AG20443 (cell line): ENCODE measurements at regions not wholly inside any gene's neighbourhood (a gene's known extent, or its start where the extent isn't known, plus 50 kb on each side); places are given as distances from the start of the nearest gene placed in this dataset.
"Not testable (repeated sequence)": the region's sequence is repeated elsewhere in the genome, so short reads cannot be mapped to it uniquely, and the experiment has no call there.

Experiments
- DNase-seq: peaks from one replicate; pipeline ENCODE4 v3.0.0; 2012; ENCODE audit warnings: low spot score, mixed read lengths

DNA sequence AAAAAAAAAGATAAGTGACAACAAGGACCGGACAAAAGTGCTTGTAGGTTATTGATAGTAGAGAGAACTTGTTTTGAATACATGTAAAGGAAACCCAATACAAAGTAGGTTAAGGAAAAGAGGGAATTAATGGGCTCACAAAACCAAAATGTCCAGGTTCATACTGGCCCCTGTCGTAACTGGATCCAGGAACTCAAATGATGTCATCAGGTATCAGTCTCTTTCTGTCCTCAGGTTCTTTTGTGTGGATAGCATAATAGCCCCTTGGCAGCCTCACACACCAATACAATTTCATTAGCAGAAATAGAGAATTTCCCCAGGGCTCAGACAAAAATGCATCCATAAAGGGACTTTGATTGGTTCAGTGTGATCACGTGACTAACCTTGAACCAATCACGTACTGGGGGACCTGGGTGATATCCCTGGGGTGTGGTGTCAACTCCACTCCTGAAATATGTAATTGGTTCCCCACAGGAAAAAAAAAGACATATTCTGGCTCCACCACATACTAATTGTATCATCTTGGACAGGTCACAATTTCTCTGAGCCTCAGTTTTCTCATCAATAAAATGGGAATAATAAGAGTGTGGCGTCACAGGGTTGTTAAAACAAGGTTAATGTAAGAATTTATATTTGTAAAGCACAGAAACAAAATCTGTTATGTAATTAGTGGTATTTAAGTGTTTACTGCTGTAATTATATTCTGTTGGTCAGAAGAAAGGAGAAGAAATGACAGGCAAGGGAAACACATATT, 174.8 kb downstream of the PDGFRA start:
- DNase-seq, result no peak

DNA sequence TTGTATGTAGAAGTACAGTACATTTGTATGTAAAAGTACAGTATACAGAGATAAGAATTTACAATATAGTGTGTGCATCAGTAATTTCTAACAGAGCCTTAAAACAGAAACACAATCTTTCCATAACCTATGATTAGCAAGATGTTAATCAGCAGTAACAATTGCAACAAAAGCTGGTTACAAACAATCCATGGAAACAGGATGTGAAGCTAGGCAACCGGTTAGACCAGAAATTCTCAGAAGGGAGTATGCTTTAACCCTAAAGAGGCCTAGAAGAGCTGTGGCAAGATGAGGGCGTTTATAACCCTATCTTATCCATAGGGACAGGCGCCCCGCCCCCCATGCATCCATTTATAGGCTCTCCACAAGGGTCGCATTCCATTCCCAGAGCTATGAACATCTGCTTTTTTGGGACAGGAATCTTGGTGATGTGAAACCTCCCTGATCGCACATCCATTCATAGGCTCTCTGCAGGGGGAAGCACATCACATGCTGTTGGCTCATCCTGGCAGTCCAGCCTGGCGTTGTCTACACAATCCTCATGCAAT, 180.3 kb downstream of the PDGFRA start:
- DNase-seq, result not testable (repeated sequence)

DNA sequence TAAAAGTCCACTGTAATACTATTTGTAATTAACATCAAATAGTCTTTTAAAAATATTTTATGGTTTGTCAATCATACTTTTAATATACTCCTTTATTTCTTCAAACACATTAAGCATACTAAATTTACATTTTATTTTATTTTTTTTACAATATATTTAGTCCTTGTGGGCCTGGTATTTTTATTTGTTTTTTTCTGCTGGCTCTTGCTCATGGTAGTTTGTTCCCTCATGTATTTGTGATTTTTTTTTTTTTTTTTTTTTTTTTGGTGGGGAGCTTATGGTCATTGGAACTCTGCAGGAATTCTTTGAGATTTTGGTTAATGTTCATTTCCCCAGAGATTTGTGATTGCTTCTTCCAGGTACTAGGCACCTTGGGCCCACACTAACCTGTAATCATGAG, 185.5 kb downstream of the PDGFRA start:
- DNase-seq, result no peak

DNA sequence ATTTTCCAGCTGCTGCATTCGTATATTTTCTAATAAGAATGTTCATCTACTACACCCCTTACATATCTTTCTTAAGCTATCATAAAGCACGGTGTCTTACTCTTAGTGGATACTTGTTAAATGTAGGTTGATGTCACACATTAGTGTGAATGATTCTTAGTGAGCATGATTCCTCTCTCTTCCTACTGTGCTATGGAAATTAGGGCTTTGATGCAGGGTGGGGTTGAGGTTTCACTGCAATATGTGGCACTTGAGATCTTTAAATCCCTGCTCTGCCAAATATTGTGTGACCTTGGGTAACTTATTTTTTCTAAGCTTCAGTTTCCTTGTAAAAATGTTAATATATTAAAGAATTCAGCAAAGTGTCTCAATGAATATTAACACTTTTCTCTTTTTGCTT, 188.4 kb downstream of the PDGFRA start:
- DNase-seq, result no peak

DNA sequence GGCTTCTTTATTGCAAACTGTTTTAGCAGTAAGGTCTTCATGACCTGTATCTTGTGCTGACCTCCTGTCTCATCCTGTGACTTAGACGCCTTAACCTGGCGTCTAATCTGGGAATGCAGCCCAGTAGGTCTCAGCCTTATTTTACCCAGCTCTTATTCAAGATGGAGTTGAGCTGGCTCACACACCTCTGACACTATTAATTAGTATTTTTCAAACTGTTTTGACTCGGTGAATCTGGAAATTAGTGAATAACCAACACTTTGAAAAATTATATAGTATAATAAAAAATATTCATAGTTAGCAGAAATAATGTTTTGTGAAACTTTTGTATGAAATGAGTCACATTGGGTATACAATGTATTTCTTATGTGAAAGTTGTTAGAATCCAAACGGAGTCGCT, 189.4 kb downstream of the PDGFRA start:
- no peak for DNase-seq

DNA sequence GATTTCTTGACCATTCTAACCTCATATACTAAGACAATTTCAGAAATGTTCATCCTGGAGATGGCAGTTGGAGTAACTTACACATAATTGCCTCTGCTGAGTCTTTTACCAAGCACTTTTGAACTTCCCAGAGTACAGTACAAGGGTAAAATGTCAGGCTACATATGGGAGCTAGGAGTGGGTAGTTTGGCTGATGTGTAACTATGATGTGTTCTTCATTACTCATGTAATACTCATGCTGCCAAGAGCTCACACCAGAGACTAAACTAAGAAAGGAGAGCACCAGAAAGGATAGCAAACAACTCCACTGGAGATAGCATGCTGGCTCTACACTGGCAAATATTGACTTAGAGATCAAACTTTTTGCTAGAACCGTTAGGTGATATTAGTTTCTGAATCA, 194.0 kb downstream of the PDGFRA start:
- peak; percentile 67 for DNase-seq

DNA sequence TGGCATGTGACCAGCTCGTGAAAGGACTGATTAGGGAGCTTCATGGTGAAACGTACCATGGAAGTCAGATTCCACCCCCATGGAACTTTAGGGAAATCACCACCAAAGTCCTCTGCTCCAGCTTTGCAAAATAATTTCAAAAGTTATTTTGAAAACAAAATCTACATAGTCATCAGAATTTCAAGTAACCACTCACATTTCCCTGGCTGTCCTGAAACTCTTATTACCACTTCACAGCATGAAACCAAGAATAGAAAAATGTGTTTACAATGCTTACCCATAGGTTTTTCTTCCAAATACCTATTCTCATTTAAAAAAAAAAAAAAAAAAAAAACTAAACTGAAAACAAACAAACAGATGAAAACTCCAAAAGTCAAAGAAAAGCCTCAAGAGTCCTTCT, 198.7 kb downstream of the PDGFRA start:
- no peak for DNase-seq

DNA sequence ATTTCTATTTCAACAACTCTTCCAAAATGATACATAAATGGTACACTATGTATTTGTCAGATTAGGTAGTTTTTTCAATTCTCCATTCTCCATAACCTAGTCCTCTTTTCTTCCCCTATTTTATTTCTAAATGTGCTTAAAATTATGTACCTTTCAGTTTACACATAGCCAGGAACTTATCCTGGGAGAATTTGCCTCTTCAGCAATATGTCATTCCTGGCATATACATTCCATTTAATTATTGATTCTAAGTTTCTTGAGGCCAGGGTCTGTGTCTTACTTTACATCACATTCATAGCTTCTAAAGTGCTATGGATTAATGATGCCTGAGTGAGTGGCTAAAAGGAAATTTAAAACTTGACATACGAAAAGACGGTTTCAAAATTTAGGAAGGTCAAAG, 199.8 kb downstream of the PDGFRA start:
- no peak for DNase-seq

DNA sequence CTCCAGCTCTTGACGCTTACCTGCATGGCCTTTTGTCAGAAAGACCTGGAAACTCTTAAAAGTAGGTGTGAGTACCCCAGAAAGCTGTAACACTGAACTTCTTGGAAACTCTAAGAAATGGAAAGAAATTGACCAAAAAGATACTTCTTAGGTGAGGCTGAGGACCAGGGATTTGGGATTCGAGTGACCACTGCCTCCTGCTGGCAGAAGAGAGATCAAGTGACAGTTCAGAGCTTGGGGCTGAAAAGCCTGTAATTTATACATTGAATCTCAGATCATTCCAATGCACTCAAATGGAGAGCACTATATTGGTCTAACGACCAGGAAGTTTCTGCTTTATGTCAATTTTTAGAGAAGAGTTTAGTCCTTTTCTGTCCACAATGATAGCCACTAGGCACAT, 204.6 kb downstream of the PDGFRA start:
- DNase-seq, result no peak

DNA sequence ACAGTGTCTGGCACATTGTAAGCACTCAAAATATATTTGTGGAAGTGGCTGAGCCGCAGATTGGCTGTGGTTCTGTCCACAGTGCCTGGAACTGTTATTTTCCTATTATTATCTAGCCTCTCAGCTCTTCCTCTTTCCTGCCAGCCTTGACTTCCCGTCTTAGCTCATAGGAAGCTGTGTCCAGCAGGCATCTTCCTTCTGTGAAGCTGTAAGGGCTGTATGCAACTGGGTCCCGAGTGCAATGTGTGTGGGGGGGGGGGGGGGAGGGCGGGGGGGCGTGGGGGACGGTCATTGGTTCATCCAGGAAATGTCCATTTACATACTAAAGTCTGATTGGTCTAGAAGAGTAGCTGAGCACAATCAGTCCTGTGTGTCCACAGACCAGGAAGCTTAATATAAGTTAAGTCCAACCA, 210.7 kb downstream of the PDGFRA start:
- peak; percentile 66 for DNase-seq

DNA sequence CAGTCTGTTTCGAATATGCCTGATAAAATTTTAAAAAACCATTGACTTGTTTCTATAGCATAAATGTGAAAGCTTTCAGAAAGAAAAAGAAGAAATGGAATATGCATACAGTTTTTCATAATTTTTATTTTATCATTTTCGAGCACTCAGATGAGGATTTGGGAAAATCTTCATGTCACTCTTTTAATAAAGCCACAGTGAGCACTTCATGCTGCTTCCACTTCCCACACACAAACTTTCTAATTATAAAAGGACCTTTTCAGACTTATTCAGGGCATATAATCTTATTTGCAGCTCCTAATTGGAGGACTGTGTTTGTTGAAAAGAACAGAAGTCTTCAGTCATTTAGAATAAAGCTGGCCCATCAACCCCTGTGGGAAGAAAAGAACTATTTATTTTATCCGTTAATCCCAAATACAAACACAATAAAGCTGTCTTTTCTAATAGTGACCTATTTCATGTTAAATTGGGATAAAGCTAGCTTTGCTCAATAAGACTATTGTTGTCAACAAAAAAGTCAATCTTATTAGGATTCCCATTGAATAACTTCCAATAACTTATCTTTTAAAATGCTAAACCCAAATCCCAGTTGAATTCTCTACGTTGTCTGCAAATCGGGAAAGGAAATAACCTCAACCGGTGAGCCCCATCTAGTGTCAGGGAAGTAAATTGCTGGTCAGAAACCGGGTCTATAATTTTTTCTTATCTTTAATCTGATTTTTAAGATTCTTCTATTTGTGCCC, 211.5 kb downstream of the PDGFRA start:
- DNase-seq, result peak; percentile 59

DNA sequence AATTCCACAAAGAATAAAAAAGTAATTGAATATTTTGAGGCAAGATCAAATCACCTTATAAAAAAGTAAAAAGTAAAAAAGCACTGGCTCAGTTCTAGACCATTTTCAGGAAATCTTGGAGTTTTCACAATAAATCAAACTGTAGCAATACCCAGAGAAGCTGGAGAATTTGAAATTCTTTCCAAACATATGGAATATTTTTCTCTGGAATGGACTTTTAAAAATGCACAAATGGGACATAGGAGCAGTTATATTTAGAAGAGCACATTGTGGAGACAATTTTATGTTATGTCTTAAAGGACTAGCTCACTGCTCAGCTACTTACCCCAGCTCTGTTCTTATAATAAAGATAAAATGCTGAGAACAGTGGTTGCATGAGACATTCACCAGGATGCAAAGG, 211.9 kb upstream of the KIT start:
- no peak for DNase-seq

DNA sequence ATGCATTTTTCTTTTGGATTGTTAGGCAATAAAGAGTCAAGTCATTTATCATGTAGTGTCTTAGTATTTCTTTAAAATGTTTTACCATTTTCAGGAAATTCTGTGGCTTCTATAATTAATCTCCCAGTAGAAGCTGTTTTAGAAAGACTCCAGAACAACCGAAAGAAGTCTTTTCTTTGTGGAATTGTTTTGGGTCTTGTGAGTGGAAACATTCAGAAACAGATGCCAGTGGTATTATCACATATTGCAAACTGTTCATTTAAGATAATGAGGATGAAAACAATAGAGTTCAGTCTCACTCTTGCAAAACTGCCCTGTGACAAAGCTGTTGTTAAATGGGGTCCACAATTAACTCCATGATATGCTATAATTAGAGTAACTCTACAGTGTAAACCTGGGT, 211.2 kb upstream of the KIT start:
- no peak for DNase-seq

DNA sequence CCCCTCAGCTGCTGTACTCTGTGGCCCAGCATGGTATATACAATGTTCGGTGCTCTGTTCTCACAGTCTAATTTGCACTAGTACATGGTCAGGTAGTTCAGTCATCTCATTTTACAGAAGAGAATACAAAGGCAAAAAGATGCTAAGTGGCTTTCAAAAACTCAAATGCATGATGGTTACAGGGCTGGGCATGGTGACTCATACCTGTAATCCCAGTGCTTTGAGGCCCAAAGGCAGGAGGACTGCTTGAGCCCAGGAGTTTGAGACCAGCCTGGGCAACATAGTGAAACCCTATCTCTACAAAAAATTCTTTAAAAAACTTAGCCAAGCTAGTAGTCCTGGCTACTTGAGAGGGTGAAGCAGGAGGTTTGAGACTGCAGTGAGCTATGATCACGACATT, 210.5 kb upstream of the KIT start:
- no peak for DNase-seq

DNA sequence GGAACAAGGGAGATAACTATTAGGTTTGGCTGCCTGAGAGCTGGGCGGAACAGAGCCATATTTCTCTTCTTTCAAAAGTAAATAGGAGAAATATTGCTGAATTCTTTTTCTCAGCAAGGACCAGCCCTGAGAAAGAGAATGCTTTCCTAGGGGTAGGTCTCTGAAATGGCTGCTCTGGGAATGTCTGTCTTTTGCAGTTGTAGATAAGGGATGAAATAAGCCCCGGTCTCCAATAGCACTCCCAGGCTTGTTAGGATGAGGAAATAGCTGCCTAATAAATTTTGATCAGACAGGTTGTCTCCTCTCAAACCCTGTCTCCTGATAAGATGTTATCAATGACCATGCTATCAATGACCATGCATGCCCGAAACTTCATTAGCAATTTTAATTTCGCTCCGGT, 207.8 kb upstream of the KIT start:
- no peak for DNase-seq

DNA sequence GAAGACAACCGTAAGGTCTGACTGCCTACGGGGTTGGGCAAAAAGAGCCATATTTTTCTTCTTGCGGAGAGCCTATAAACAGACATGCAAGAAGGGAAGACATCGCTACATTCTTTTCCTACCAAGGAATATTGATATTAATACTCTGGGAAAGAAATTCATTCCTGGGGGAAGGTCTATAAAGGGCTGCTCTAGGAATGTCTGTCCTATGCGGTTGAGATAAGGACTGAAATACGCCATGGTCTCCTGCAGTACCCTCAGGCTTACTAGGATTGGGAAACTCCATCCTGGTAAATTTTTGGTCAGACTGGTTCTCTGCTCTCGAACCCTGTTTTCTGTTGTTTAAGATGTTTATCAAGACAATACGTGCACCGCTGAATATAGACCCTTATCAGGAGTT, 190.8 kb upstream of the KIT start:
- not testable (repeated sequence) for DNase-seq

DNA sequence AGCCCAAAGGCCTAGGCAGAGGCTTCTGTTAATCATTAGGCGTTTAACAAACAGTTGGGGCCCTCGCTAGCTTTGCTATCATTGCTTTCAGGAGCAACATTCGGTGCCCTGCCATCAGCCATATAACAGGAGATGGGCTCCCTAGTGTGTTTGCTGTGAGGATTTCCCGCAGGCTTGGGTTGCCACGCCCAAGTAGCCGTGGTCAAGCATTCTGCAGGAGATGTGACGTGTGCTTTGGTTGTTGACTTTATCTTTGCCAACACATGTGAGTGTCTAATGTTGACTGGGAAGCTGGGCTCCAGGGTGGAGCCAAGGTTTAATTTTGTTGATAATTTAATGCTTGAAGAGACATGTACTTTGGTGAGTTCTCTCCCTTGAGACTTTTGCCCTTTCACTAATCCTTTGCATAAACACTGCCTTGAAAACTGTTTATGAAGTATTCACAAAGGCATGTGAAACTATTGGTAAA, 184.6 kb upstream of the KIT start:
- DNase-seq, result peak; percentile 47

DNA sequence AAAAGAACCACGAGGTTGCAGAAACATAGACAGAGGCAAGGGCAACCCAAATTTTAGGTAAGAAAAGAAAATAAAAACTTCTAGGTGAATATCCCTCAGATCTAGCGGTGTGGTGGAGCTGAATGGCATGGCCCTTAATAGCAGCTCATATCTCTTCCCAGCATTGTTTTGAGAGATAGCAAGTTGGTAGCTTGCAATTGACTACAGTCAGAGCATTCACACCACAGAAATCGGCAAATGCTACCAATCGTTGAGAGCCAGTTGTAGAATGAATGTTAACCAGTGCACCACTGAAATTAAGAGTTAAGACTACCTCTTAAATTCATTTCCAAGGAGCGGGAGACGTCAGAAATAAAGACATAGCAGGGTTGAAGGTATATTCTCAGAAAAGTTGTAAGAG, 184.0 kb upstream of the KIT start:
- DNase-seq, result no peak

DNA sequence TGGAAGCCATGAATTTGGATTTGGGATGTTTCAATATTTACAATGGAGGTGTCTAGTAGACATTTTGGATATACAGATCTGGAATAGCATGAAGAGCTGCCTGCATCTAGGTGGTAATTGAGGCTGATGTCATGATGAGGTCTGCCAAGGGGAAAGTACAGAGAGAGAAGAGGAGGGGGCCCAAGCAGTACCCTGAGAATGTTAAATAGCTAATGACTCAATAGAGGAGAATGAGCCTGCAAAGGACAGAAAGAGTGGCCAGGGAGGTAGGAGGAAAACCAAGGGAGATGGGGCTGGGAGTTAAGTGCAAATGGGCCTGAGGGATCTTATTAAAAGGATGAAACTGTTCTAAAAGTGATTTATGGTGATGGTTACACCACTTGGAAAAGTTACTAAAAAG, 182.2 kb upstream of the KIT start:
- DNase-seq, result no peak

DNA sequence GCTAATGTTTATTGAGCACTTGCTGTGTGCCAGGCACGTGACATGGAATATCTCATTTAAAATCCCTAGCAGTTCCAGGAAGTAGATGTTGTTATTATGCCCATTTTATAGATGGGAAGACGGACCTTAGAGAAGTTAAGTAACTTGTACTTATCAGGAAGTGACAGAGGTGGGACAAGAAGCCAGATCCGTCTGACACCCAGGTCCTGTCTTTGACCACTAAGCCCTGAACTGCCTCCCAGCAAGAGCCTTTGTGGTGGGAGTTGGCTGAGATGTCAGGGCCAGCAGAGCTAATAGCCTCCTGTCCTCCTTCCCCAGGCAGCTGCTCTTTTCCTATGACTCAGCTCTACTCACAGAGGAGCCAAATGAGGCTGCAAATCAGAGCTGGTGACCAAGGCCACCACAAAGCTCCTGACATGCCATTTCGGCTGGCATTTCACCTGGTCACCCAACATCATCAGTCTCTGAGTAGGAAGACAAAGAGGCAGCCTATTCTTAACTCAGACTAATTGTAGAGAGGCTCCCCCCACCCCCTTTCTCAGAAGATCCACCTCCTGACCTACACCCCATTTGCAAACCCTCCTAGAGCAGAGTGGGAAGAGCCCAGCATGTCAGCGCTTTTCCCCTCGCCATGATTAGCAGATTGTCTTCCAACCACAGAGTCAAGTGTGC, 175.1 kb upstream of the KIT start:
- DNase-seq, result peak; percentile 77

DNA sequence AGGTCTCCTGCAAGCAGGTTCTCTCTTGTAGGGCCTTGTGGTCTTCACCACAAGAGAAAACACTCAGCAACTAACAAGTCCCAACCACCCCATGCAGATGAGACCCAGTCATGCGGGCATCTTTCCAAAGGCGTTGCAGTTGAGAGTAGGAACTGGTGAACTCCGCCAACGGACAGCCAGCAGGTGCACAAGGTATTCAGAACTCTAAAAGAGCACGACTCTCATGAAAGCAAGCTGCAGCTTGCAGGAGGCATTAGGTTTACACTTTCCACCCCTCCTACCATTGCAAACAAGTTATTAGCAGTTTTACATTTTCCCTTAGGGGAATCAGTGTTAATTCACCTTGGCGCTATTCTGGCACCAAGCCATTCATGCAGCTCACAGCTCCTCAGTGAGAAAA, 173.4 kb upstream of the KIT start:
- DNase-seq, result no peak

DNA sequence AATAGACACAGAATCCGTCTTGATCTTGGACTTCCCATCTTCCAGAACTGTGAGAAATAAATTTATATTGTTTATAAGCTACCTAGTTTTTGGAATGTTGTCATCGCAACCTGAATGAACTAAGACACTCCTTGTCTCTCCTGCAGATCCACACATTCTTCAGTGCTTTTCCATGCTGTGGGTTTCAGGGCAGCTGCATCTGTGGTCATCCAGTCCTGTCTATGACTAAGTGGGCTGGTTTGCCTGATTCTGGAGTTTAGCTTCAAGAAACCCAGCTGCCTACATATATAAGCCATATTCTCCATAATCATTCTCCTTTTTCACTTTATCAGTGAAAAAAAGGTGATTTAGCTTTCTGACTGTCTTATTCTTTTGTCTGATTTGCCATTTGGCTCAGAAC, 170.3 kb upstream of the KIT start:
- peak; percentile 63 for DNase-seq

DNA sequence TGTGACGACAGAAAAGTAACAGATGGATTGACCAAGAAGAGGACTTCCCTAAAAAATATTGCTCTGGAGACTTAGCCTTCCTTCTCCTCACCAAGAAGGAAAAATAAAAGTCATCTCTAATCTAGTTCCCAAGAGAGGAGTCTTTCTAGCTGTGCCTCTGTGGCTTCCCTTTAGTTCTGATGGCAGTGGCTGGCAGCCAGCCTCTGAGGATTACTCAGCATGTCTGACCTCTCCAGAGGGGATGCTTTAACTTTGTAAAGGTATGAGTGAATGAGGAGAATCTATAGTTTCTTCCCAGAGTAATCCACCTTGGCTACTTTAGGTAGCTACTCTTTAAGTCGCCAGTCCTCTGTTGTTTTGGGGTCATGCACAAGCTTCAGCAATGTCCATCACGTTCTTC, 163.9 kb upstream of the KIT start:
- DNase-seq, result no peak
